ENCODE measurements at regions not wholly inside any gene's neighbourhood (a gene's known extent, or its start where the extent isn't known, plus 50 kb on each side); places are given as distances from the start of the nearest gene placed in this dataset.

- Mint-ChIP-seq H3K9me3 (ENCODE audit: unreplicated experiment) (peaks cover 9% of the 10 kb centered on the region), H3K36me3 (ENCODE audit: insufficient read depth, unreplicated experiment) (no peaks in the 10 kb centered on the region), H3K4me3 (ENCODE audit: unreplicated experiment) (no peak overlapping the region), H3K27me3 (ENCODE audit: insufficient read depth, unreplicated experiment) (no peaks in the 10 kb centered on the region), H3K27ac (ENCODE audit: low read depth, unreplicated experiment) (peak overlapping the region; percentile 44), H3K4me1 (ENCODE audit: insufficient read depth, unreplicated experiment) (peaks cover 11% of the 10 kb centered on the region)
- DNase-seq (ENCODE audit: unreplicated experiment), result no peak
- BruUV-seq (replicated peaks), result no TSS peak
- ChIA-PET POLR2A (interaction anchor here (0.7 kb wide), 1 partner anchor 127 kb away, joined by 3 read pairs; no protein-coding TSS in a partner anchor), CTCF (interaction anchor here (1.6 kb wide), 1 partner anchor 10 kb away, joined by 4 read pairs; no protein-coding TSS in a partner anchor)
- TF ChIP-seq, protein P1, sequence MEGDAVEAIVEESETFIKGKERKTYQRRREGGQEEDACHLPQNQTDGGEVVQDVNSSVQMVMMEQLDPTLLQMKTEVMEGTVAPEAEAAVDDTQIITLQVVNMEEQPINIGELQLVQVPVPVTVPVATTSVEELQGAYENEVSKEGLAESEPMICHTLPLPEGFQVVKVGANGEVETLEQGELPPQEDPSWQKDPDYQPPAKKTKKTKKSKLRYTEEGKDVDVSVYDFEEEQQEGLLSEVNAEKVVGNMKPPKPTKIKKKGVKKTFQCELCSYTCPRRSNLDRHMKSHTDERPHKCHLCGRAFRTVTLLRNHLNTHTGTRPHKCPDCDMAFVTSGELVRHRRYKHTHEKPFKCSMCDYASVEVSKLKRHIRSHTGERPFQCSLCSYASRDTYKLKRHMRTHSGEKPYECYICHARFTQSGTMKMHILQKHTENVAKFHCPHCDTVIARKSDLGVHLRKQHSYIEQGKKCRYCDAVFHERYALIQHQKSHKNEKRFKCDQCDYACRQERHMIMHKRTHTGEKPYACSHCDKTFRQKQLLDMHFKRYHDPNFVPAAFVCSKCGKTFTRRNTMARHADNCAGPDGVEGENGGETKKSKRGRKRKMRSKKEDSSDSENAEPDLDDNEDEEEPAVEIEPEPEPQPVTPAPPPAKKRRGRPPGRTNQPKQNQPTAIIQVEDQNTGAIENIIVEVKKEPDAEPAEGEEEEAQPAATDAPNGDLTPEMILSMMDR (IDR thresholded peaks at IDR 0.05; ENCODE audit: unreplicated experiment), result no peak
- intact Hi-C loops (cut with micrococcal nuclease), result no loop called here
These were observed 291.5 kb upstream of the TBL1XR1 start for GRCh38 chr3:177488740-177489139.

- BruUV-seq (replicated peaks), result no TSS peak
- no peaks in the 10 kb centered on the region for H3K27me3 Mint-ChIP-seq (ENCODE audit: insufficient read depth, unreplicated experiment)
- TF ChIP-seq, protein P1 (IDR thresholded peaks at IDR 0.05; ENCODE audit: unreplicated experiment), result no peak
- POLR2A ChIA-PET, result no interaction called here
- peaks cover 8% of the 10 kb centered on the region for H3K4me1 Mint-ChIP-seq (ENCODE audit: insufficient read depth, unreplicated experiment)
- no peak overlapping the region for H3K27ac Mint-ChIP-seq (ENCODE audit: low read depth, unreplicated experiment)
- CTCF ChIA-PET, result no interaction called here
- H3K36me3 Mint-ChIP-seq (ENCODE audit: insufficient read depth, unreplicated experiment), result no peaks in the 10 kb centered on the region
- peaks cover 9% of the 10 kb centered on the region for H3K9me3 Mint-ChIP-seq (ENCODE audit: unreplicated experiment)
- H3K4me3 Mint-ChIP-seq (ENCODE audit: unreplicated experiment), result no peak overlapping the region
- no peak for DNase-seq (ENCODE audit: unreplicated experiment)
- intact Hi-C loops (cut with micrococcal nuclease), result no loop called here
These were observed 293.3 kb upstream of the TBL1XR1 start for GRCh38 chr3:177490626-177491025.

DNA sequence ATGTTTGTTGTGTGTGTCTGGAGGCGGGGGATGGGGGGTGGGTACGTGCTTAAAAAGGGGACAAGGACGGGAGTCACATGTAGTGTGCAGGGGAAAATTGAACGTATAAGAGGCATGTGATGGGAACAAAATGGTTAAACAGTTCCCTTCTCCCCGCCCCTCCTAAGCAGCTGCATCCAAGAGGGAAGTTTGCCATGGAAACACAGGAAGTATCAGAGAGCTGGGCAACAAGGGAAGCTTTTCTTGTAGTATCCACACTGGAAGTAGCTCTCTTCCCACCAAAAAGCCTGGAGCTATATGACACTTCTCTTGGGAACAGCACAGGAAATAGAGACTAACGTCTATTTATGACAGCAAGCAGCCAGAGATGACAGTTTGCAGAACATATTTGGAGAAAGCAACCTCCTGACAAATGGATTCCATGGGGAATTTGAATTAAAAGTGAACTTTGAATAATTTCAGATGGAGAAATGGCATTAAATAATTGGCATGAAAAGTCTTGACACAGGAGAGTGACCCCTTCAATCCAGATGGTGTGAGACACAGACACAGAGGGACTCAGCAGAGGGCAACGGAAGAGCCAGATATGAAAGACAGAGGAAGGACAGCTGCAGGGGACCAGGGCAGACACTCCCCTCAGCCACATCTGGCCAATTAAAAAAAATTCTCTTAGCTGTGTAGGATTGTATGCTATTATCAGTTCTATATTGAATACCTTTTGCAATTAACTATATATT is 294.2 kb upstream of the TBL1XR1 start:
- TF ChIP-seq, protein P1 (IDR thresholded peaks at IDR 0.05; ENCODE audit: unreplicated experiment), result no peak
- H3K4me3 Mint-ChIP-seq (ENCODE audit: unreplicated experiment), result no peak overlapping the region
- no peak for DNase-seq (ENCODE audit: unreplicated experiment)
- no peaks in the 10 kb centered on the region for H3K27me3 Mint-ChIP-seq (ENCODE audit: insufficient read depth, unreplicated experiment)
- BruUV-seq (replicated peaks), result no TSS peak
- CTCF ChIA-PET, result interaction anchor here (0.7 kb wide), 1 partner anchor 17 kb away, joined by 3 read pairs; no protein-coding TSS in a partner anchor
- H3K4me1 Mint-ChIP-seq (ENCODE audit: insufficient read depth, unreplicated experiment), result peaks cover 8% of the 10 kb centered on the region
- H3K27ac Mint-ChIP-seq (ENCODE audit: low read depth, unreplicated experiment), result peak overlapping the region; percentile 2
- H3K9me3 Mint-ChIP-seq (ENCODE audit: unreplicated experiment), result peaks cover 9% of the 10 kb centered on the region
- POLR2A ChIA-PET, result interaction anchor here (0.8 kb wide), 1 partner anchor 12 kb away, joined by 3 read pairs; no protein-coding TSS in a partner anchor
- H3K36me3 Mint-ChIP-seq (ENCODE audit: insufficient read depth, unreplicated experiment), result no peaks in the 10 kb centered on the region
- intact Hi-C loops (cut with micrococcal nuclease), result no loop called here

GRCh38 chr3:177493091-177493490 is 295.8 kb upstream of the TBL1XR1 start:
- Mint-ChIP-seq H3K9me3 (ENCODE audit: unreplicated experiment) (peaks cover 9% of the 10 kb centered on the region), H3K27me3 (ENCODE audit: insufficient read depth, unreplicated experiment) (no peaks in the 10 kb centered on the region), H3K4me1 (ENCODE audit: insufficient read depth, unreplicated experiment) (peaks cover 11% of the 10 kb centered on the region), H3K27ac (ENCODE audit: low read depth, unreplicated experiment) (no peak overlapping the region), H3K36me3 (ENCODE audit: insufficient read depth, unreplicated experiment) (no peaks in the 10 kb centered on the region), H3K4me3 (ENCODE audit: unreplicated experiment) (no peak overlapping the region)
- ChIA-PET POLR2A (interaction anchor here (0.6 kb wide), 1 partner anchor 492 kb away, joined by 3 read pairs; no protein-coding TSS in a partner anchor), CTCF (no interaction called here)
- TF ChIP-seq, protein P1 (IDR thresholded peaks at IDR 0.05; ENCODE audit: unreplicated experiment), result no peak
- DNase-seq (ENCODE audit: unreplicated experiment), result no peak
- BruUV-seq (replicated peaks), result no TSS peak
- intact Hi-C loops (cut with micrococcal nuclease), result no loop called here
